Anterior cingulate cortex (tissue), 58 donors: ENCODE measurements at regions not wholly inside any gene's neighbourhood (a gene's known extent, or its start where the extent isn't known, plus 50 kb on each side); places are given as distances from the start of the nearest gene placed in this dataset.
"Not testable (repeated sequence)": the region's sequence is repeated elsewhere in the genome, so short reads cannot be mapped to it uniquely, and the experiment has no call there.

Experiments
- DNase-seq, 58 donors: peaks; one replicate each; lab custom pipeline; 2025; lab: John Stamatoyannopoulos, UW

DNA sequence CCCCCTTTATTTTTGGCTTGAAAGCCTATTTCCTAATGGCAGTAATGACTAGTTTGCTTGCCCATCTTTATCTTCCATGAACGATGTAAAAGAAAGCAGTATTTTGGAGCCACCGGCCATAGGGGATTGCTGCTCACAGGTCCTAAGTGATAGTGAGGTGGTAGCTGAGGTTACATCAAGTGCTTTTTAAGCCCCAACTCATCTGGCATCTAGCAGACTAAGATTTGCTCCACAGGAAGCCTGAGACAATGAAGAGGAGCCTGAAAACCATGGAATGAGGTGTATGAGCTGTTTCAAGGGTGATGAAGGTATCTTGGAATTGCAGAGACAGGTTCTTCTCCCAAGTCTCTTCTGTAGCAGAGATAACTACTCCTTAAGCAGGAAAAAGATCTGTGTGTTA lies 496.3 kb downstream of the XPNPEP1 start:
- no peak for DNase-seq

DNA sequence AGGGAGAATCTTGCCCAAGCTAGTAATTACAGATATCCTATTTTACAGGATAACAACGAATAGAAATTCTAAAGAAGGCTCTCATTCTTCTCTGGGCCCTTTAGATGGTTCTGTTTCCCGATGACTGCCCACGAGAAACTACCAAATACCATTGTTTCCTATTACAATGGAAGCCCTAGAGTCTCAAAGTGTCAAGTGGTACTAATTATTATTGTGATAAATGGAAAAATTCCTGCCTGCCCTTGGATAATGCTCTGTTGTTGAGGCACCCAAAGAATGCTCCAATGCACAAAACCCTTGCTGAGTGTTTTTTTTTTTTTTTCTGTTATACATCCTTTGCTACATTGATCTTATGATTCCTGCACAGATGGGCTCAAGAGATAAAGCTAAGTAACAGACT lies 504.5 kb downstream of the XPNPEP1 start:
- DNase-seq: no peak

DNA sequence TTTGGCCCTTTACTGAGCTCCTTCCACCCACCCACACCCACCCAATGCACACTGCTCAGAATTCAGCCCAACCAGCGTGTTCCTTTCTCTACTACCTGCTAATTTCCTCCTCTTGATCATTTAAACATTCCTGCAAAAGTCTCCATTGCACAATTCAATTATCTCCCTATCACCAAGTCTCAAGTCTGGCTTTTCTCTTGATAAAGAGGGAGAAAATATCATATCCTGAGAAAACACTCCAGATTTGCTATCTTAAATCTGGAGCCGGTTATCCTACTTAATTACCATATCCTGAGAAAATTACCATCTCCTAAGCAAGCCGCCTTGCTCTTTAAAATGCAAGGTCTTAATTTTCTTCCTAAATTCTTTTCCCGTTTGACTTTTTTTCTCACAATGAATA lies 505.5 kb downstream of the XPNPEP1 start:
- no peak for DNase-seq

- no peak for DNase-seq
Observed at GRCh38 chr10:109412353-109412752, 511.0 kb downstream of the XPNPEP1 start.

DNA sequence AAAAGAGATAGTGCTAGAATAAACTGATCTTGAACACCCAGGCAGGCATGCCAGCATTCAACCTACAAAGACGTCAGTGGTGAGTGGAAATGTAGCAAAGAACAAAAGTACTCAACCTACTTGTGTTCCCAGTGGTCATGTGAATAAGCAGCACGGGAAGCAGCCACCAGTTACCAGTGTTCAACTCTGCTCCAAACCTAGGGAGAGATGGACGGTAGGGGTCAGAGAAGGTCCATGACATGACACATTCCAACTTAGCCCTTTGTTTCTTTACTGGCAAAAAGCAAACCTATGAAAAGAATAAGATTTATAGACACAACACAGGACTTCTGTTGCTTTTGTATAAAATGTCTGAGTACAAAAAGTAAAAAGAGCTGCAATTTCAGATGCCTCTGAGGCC lies 511.4 kb downstream of the XPNPEP1 start:
- DNase-seq: no peak

DNA sequence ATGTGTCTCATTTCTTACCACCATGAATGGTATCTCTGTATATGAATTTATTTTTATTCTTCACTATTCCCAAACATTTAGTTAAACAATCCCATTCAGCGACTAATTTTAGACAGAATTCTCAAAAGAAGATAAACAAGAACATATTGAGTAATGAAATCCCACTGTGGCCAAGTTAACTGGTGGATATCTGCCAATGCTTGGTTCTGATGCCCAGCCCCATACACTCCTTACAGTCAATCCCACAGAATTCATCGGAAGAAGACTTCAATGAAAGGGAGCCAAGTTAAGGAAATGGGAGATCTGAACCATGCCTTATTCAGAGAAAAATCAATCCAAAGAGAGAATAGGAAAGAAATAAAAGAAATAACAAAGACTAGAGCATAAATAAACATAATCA lies 518.0 kb downstream of the XPNPEP1 start:
- no peak for DNase-seq

DNA sequence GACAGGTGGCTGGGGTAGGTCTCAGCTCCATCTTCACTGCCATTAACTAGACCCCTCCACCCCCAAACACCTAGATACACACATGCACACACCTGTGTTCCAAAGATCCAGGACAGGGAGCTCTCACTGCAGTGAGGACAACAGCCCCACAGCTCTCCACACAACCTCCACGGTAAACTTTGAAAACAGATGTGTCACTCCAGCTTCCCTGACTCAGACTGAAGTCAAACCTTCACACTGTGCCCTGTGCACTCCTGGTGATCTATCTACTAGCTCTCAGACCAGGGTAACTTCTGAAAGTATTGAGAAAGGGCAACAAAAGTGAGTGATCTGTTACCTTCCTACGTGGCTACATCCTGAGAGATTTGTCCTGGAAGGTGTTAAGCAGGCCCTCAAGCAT lies 519.8 kb downstream of the XPNPEP1 start:
- DNase-seq: no peak

DNA sequence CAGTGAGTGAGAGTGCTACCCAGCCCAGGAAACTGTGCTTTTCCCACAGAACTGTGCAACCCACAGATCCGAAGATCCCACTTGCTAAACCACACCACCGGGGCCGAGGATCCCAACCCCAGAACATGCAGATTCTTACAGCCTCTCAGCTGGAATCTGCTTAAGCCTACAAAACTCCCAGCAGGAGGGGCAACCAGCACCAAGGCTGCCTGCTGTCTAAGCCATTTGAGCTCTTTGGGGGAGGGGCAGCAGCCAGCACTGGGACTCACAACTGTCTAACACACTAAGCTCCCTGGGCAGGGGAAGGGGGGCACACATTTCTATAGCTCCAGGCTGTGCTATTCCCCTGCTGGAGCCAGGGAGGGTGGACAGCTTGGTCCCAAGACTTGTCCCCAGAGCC lies 529.9 kb downstream of the XPNPEP1 start:
- DNase-seq: no peak

GRCh38 chr10:109386921-109387320 lies 536.4 kb downstream of the XPNPEP1 start:
- no peak for DNase-seq

- DNase-seq: no peak
Observed at GRCh38 chr10:109386101-109386500, 537.2 kb downstream of the XPNPEP1 start.

DNA sequence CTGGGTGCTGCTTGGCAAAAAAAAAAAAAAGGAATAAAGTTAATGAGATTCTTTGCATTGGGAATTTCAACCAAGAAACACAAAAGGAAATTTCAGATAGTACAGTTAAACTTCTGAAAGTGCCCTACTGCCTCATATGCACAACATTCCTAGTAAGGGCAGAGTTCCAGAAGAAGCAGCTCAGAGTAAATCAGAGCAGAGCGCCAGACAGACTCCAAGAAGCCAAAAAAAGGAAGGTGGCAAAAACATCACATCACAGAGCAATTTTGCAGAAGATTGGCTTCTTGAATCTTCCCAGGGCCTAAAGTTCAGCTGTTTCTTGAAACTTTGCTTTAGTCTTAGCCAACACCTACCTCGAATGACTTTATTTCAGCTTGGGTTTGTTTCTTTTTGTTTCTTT lies 544.1 kb downstream of the XPNPEP1 start:
- no peak for DNase-seq

GRCh38 chr10:109374215-109374614 lies 549.1 kb downstream of the XPNPEP1 start:
- no peak for DNase-seq

DNA sequence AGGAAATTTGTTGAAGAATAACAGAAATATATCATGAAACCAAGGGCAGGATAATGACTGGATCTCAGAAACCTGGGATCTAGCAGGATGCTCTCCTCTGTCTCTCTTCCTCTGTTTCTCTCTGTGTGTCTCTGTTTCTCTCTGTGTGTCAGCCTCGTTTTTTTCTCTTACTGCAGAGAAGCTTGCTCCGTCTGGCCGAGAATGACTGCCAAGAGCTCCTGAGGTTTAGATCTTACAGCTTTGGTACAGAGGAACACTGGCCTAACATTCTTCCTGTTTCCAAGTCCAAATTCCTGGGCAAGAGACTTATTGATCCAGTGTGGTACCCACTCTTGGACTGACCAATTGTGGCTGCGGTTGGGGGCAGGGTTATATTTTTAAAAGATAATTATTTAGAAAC lies 564.0 kb downstream of the XPNPEP1 start:
- DNase-seq: no peak

- DNase-seq: no peak
Observed at GRCh38 chr10:109358325-109358724, 565.0 kb downstream of the XPNPEP1 start.

DNA sequence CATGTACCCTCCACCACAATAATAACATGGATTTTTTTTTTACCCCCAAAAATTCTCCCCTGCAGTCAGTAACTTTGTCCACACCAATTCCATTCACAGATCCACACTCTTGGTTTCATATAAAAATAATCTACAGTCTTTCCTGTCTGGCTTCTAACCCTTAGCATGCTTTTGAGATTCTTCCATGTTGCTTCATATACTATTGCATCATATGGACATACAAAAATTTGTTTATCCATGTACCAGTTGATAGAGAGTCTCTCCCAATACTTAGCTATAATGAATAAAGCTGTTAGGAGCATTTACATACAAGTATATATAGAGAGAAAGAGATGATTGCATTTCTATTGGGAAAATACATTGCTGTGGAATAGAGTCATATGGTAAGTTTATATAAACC lies 575.0 kb downstream of the XPNPEP1 start:
- DNase-seq: no peak

DNA sequence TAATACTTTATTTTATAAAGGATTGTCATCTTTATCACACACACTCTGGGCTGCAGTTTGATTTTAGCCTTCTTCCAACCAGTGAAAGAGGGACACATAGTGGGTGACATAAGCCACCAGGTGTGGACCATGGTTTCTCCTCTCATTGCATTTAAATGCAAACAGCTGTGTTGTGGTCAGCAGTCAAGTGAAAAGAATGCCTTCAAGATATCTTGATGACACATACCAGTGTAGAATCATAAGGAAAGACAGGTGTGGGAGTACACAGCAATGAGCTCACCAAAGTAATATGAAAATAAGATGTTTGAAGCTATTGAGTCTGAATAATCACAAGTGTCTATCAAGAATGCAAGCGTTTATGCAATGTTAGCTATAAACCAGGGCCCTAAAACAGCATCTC lies 580.0 kb downstream of the XPNPEP1 start:
- no peak for DNase-seq

DNA sequence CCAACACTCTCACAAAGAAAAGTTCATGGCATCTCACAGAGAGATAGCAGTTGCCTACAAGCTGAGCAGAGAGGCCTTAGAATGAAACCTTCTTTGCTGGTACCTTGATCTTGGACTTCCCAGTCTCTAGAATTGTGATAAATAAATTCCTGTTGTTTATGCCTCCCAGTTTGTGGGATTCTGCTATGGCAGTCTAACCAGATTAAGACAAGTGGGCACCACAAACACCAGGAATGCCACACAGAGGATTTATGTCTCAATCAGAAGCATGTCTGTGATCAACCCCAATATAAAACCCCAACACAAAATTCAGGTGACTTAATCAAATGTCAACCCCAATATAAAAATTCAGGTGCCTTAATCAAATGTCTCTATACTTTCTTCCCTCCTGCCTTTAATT lies 581.3 kb downstream of the XPNPEP1 start:
- DNase-seq: no peak

DNA sequence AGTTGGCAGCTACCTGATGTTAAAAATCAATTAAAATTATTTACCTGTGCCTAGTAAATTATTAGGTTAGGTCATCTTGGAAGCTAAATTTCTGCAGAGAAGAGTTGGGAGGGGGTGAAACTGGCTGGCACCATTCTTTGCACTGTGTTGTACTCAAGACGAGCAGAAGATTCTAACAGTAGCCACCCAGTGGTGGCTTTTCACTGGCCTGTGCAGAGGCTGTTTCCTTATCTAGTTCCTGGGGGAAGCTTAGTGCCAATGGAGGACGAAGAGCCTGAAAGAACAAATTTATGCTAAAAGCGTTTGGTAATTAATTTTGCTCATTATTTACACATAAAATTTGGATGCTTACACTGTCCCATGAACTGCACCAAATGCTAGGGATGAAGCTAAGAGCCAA lies 595.3 kb downstream of the XPNPEP1 start:
- no peak for DNase-seq

DNA sequence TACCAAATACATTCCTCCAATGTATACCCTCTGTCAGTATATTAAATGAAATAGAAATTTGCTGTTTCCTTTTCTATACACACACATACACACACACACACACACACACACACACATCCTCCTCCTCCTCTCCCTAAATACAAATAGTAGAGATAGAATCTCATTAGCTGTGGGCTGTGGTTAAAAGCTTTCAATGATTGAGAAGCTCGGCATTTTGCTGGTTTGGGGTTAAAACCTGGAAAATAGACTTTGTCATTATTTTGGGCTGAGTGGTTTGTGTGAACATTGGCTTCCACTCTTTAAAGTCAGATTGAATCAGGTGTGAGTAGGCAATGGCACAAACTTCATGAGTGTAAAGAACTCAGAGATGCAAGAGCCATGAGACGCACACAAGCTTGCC lies 596.0 kb downstream of the XPNPEP1 start:
- DNase-seq: no peak

DNA sequence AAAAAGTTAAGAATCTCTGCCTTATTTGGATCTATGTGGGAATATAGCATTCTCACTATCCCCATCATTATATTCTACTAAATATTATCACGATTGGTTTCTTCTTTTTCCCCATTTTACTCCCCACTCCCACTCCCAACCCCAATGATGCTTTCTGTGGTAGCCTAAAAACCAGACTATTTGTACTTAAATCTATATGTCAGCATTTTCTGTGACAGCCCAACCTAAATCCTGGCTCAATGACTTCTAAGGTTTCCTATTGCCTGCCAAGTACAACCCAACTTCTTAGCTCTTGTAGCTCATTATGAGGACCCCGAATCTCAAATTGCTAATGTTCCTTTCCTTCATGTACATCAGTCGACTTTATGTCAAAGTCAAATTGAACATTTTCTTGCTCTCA lies 598.6 kb downstream of the XPNPEP1 start:
- no peak for DNase-seq

GRCh38 chr10:109317746-109318366 lies 605.5 kb downstream of the XPNPEP1 start:
- DNase-seq: no peak

GRCh38 chr10:109314016-109314415 lies 609.3 kb downstream of the XPNPEP1 start:
- DNase-seq: not testable (repeated sequence)

DNA sequence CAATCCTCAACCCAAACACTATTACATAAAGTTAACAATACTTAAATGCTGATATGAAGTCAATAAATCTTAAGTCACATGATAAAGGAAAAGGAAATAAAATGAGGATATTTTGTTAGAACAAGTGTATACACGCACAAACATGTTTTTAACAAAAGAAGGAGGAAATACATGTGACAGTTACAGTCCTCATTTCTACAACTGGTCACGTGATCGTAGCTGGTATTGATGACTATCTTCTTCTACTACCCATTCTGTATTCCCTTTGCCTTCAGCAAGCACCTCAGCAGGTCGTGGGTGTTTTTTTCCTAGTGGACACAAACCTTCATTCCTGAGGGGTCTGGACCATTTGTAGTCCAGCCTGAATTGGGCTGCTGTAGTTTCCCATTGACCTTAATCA lies 610.8 kb downstream of the XPNPEP1 start:
- not testable (repeated sequence) for DNase-seq
